SU-DHL-6 (cell line): ENCODE measurements at regions not wholly inside any gene's neighbourhood (a gene's known extent, or its start where the extent isn't known, plus 50 kb on each side); places are given as distances from the start of the nearest gene placed in this dataset.
"Not testable (repeated sequence)": the region's sequence is repeated elsewhere in the genome, so short reads cannot be mapped to it uniquely, and the experiment has no call there.

Source experiments
- H2AFZ ChIP-seq: fragments of 200-600 bp; sonication (generic); 2 replicates; pipeline ENCODE4 v1.6.1; 2014; ENCODE audit warnings: low read depth, mild to moderate bottlenecking, moderate library complexity, mixed read lengths, antibody characterized with exemption, low read length; ENCODE audit not compliant: severe bottlenecking
- H3F3A ChIP-seq: fragments of 200-600 bp; shearing (Covaris generic); 2 replicates; pipeline ENCODE4 v1.6.0; 2016; ENCODE audit warnings: antibody characterized with exemption, mild to moderate bottlenecking; ENCODE audit not compliant: insufficient read depth
- H3K27ac ChIP-seq: fragments of 200-600 bp; sonication (generic); 2 replicates; pipeline ENCODE4 v1.5.1; 2016; ENCODE audit warnings: low read depth, mild to moderate bottlenecking, low read length, moderate library complexity, mixed read lengths
- H3K27me3 ChIP-seq: fragments of 200-600 bp; sonication (generic), shearing (Covaris generic); 2 replicates; pipeline ENCODE4 v1.6.0; 2014; ENCODE audit warnings: mild to moderate bottlenecking, low read length
- H3K36me3 ChIP-seq: fragments of 200-600 bp; sonication (generic); 2 replicates; pipeline ENCODE4 v1.6.1; 2014; ENCODE audit warnings: mild to moderate bottlenecking, low read length, mixed read lengths
- H3K4me2 ChIP-seq: fragments of 300-600, 200-600 bp; shearing (Covaris generic), sonication (generic); 2 replicates; pipeline ENCODE4 v1.6.0; 2014; ENCODE audit warnings: low read length, low read depth, mild to moderate bottlenecking; ENCODE audit not compliant: poor library complexity, severe bottlenecking
- H3K4me3 ChIP-seq: fragments of 200-600 bp; sonication (generic); 2 replicates; pipeline ENCODE4 v1.5.1; 2014; ENCODE audit warnings: antibody characterized with exemption, low read length, mild to moderate bottlenecking, mixed read lengths; ENCODE audit not compliant: insufficient read depth, poor library complexity, severe bottlenecking
- H3K79me2 ChIP-seq: fragments of 200-600 bp; sonication (generic); 2 replicates; pipeline ENCODE4 v1.6.1; 2014; ENCODE audit warnings: mild to moderate bottlenecking, low read length, moderate library complexity; ENCODE audit not compliant: insufficient read depth
- H3K9ac ChIP-seq: fragments of 200-600 bp; sonication (generic); 2 replicates; pipeline ENCODE4 v1.7.0; 2014; ENCODE audit warnings: mild to moderate bottlenecking, low read length
- H3K9me2 ChIP-seq: fragments of 200-600 bp; sonication (generic); replicated peaks from 2 replicates; pipeline ENCODE4 v1.6.1; 2014; ENCODE audit warnings: low read length; ENCODE audit not compliant: insufficient read depth
- H3K9me3 ChIP-seq: fragments of 200-600 bp; sonication (generic); 2 replicates; pipeline ENCODE4 v1.6.1; 2014; ENCODE audit warnings: low read length, mixed read lengths; ENCODE audit not compliant: insufficient read depth
- H4K20me1 ChIP-seq: fragments of 200-600 bp; sonication (generic); 2 replicates; pipeline ENCODE4 v1.6.1; 2014; ENCODE audit warnings: low read depth, mild to moderate bottlenecking, antibody characterized with exemption, low read length, moderate library complexity, mixed read lengths
- EZH2phosphoT487 ChIP-seq: fragments of 200-600 bp; sonication (generic), shearing (Covaris generic); conservative IDR thresholded peaks from 2 replicates; pipeline ENCODE4 v1.6.1; 2018; ENCODE audit warnings: mild to moderate bottlenecking, antibody characterized with exemption, low read length, moderate library complexity, mixed read lengths
- TF ChIP-seq, protein P1 (sequence below): fragments of 200-600 bp; sonication (generic); IDR thresholded peaks from one replicate; pipeline ENCODE4 v1.5.1; 2017; ENCODE audit warnings: antibody characterized with exemption, mild to moderate bottlenecking, low read length, moderate library complexity; ENCODE audit not compliant: insufficient read depth, poor library complexity, severe bottlenecking

GRCh38 chr16:27600381-27600780, 50.4 kb downstream of the KATNIP start:
- H4K20me1 ChIP-seq, result no peaks in the 10 kb centered on the region
- H3K9me2 ChIP-seq, result no peaks in the 10 kb centered on the region
- no peak overlapping the region for H3K4me2 ChIP-seq
- TF ChIP-seq EZH2phosphoT487, result no peak
- TF ChIP-seq, protein P1, sequence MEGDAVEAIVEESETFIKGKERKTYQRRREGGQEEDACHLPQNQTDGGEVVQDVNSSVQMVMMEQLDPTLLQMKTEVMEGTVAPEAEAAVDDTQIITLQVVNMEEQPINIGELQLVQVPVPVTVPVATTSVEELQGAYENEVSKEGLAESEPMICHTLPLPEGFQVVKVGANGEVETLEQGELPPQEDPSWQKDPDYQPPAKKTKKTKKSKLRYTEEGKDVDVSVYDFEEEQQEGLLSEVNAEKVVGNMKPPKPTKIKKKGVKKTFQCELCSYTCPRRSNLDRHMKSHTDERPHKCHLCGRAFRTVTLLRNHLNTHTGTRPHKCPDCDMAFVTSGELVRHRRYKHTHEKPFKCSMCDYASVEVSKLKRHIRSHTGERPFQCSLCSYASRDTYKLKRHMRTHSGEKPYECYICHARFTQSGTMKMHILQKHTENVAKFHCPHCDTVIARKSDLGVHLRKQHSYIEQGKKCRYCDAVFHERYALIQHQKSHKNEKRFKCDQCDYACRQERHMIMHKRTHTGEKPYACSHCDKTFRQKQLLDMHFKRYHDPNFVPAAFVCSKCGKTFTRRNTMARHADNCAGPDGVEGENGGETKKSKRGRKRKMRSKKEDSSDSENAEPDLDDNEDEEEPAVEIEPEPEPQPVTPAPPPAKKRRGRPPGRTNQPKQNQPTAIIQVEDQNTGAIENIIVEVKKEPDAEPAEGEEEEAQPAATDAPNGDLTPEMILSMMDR, result no peak
- no peak overlapping the region for H3K4me3 ChIP-seq
- no peak overlapping the region for H3K27ac ChIP-seq
- H3K9me3 ChIP-seq, result no peaks in the 10 kb centered on the region
- H3K36me3 ChIP-seq, result no peaks in the 10 kb centered on the region
- no peaks in the 10 kb centered on the region for H3K27me3 ChIP-seq
- no peak overlapping the region for H2AFZ ChIP-seq
- no peaks in the 10 kb centered on the region for H3K79me2 ChIP-seq
- no peaks in the 10 kb centered on the region for H3F3A ChIP-seq
- H3K9ac ChIP-seq, result no peak overlapping the region

- TF ChIP-seq, protein P1, result no peak
- TF ChIP-seq EZH2phosphoT487, result no peak
- no peak overlapping the region for H3K4me2 ChIP-seq
- H3K9me2 ChIP-seq, result no peaks in the 10 kb centered on the region
- no peak overlapping the region for H3K4me3 ChIP-seq
- H3K27me3 ChIP-seq, result no peaks in the 10 kb centered on the region
- H2AFZ ChIP-seq, result no peak overlapping the region
- no peaks in the 10 kb centered on the region for H3K36me3 ChIP-seq
- no peak overlapping the region for H3K9ac ChIP-seq
- H4K20me1 ChIP-seq, result no peaks in the 10 kb centered on the region
- H3F3A ChIP-seq, result no peaks in the 10 kb centered on the region
- no peaks in the 10 kb centered on the region for H3K79me2 ChIP-seq
- no peak overlapping the region for H3K27ac ChIP-seq
- H3K9me3 ChIP-seq, result no peaks in the 10 kb centered on the region
Observed at GRCh38 chr16:27602103-27602502, 52.2 kb downstream of the KATNIP start.

DNA sequence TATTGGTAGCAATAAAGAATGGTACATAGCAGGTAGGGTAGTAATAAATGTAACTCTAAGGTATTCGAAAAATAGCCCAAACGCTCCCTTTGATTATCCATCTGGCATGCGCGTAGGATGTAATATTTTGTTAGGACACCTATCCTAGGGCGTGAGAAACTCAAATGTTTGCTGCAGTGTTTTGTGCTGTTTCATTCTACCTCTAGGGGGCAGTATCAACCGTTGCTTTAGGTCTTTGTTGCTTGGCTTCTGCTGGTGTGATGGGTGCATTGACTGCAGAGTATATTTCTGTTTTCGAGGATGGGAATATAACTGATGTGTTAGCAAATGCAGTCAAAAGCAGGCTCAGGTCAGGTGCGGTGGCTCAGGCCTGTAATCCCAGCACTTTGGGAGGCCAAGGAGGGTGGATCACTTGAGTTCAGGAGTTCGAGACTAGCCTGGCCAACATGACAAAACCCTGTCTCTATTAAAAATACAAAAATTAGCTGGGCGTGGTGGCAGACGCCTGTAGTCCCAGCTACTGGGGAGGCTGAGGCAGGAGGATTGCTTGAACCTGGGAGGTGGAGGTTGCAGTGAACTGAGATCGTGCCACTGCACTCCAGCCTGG, 55.7 kb downstream of the KATNIP start:
- not testable (repeated sequence) for H3K4me3 ChIP-seq, H3K9me2 ChIP-seq
- TF ChIP-seq, protein P1, result peak; percentile 58

More for the DNA sequence above, 55.7 kb downstream of the KATNIP start:
- H3F3A ChIP-seq, H2AFZ ChIP-seq, H3K4me2 ChIP-seq, H3K27me3 ChIP-seq, H3K79me2 ChIP-seq, H3K27ac ChIP-seq, H3K9ac ChIP-seq, H3K36me3 ChIP-seq, H3K9me3 ChIP-seq, H4K20me1 ChIP-seq: not testable (repeated sequence)
